GM12878 (cell line): ENCODE measurements at regions not wholly inside any gene's neighbourhood (a gene's known extent, or its start where the extent isn't known, plus 50 kb on each side); places are given as distances from the start of the nearest gene placed in this dataset.

Source experiments
- ETV6 ChIP-seq, 2 experiments: fragments of 450-650 bp in 1 of 2; IDR thresholded peaks in 1 of 2; conservative IDR thresholded peaks in 1 of 2; 2 replicates each; pipeline ENCODE4 v1.6.1; 2014; ENCODE audit warnings: antibody characterized with exemption in 1 of 2, borderline replicate concordance in 1 of 2, low read depth in 1 of 2, mild to moderate bottlenecking in 1 of 2, moderate library complexity in 1 of 2
- EZH2 ChIP-seq: IDR thresholded peaks from 2 replicates; pipeline ENCODE4 v1.6.1; 2012; ENCODE audit warnings: low read depth, mild to moderate bottlenecking, control low read depth, inconsistent platforms, low read length, borderline replicate concordance; ENCODE audit not compliant: control insufficient read depth
- IRF3 ChIP-seq: fragments of 450-650 bp; IDR thresholded peaks from 2 replicates; pipeline ENCODE4 v1.6.1; 2014; ENCODE audit warnings: mild to moderate bottlenecking
- JUNB ChIP-seq: IDR thresholded peaks from 2 replicates; pipeline ENCODE4 v1.6.1; 2016; ENCODE audit warnings: antibody characterized with exemption, mild to moderate bottlenecking
- POLR2A ChIP-seq: IDR thresholded peaks from 2 replicates; pipeline ENCODE4 v1.6.1; 2011; ENCODE audit warnings: low read depth, mild to moderate bottlenecking, low read length

DNA sequence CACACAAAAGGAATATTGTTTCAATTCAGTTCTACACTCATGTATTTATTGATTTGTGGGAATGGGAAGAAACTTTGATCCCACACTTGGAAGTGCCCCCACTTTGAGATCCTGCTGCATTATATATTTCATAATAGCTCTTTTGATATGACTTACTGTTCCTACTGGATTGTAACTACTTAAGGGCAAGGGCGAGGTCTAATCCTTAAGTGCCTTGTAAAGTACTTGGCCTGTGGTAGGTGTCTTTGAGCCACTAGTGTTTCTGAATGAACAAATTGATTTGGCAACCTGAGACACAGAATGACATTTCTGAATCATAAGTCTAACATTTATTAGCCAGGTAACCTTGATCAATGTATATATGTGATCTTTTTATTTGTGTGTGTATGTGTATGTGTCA is 767.2 kb downstream of the RAB28 start:
- no peak for TF ChIP-seq ETV6 (conservative IDR thresholded peaks at IDR 0.05 in 1 of 2, IDR thresholded peaks at IDR 0.05 in 1 of 2; ENCODE audit: borderline replicate concordance in 1 of 2, low read depth in 1 of 2)
- TF ChIP-seq JUNB, result no peak
- TF ChIP-seq IRF3, result no peak
- no peak for TF ChIP-seq EZH2
- no peak for TF ChIP-seq POLR2A
